GM19372 (cell line): ENCODE measurements at regions not wholly inside any gene's neighbourhood (a gene's known extent, or its start where the extent isn't known, plus 50 kb on each side); places are given as distances from the start of the nearest gene placed in this dataset.
A peak's percentile ranks its signal among the peaks of the same experiment; 100 is the strongest.
"Not testable (repeated sequence)": the region's sequence is repeated elsewhere in the genome, so short reads cannot be mapped to it uniquely, and the experiment has no call there.

Experiments
- ATAC-seq: cut with Tn5 transposase; IDR thresholded peaks from one replicate; pipeline ENCODE4 v1.9.1; 2021; ENCODE audit warnings: mild to moderate bottlenecking, low read depth, moderate library complexity; ENCODE audit not compliant: unreplicated experiment

- no peak for ATAC-seq
Measured at GRCh38 chr2:145415151-145415550, 895.2 kb upstream of the ZEB2 start.

GRCh38 chr2:145413261-145414030 lies 893.5 kb upstream of the ZEB2 start:
- no peak for ATAC-seq

- ATAC-seq = peak; percentile 26
Measured at GRCh38 chr2:145412155-145412554, 892.2 kb upstream of the ZEB2 start.

GRCh38 chr2:145411493-145411892 lies 891.6 kb upstream of the ZEB2 start:
- ATAC-seq = peak; percentile 96

- ATAC-seq = no peak
Measured at GRCh38 chr2:145410086-145410485, 890.2 kb upstream of the ZEB2 start.

GRCh38 chr2:145408980-145409379 lies 889.1 kb upstream of the ZEB2 start:
- ATAC-seq = no peak

GRCh38 chr2:145404690-145405089 lies 884.8 kb upstream of the ZEB2 start:
- ATAC-seq = no peak

- no peak for ATAC-seq
Measured at GRCh38 chr2:145402706-145403277, 882.9 kb upstream of the ZEB2 start.

- no peak for ATAC-seq
Measured at GRCh38 chr2:145399131-145399530, 879.2 kb upstream of the ZEB2 start.

GRCh38 chr2:145394181-145394580 lies 874.3 kb upstream of the ZEB2 start:
- ATAC-seq = no peak

GRCh38 chr2:145386973-145387372 lies 867.1 kb upstream of the ZEB2 start:
- ATAC-seq = no peak

GRCh38 chr2:145383961-145384360 lies 864.0 kb upstream of the ZEB2 start:
- ATAC-seq = no peak

- no peak for ATAC-seq
Measured at GRCh38 chr2:145380436-145381017, 860.6 kb upstream of the ZEB2 start.

GRCh38 chr2:145379934-145380333 lies 860.0 kb upstream of the ZEB2 start:
- ATAC-seq = no peak

GRCh38 chr2:145374165-145374564 lies 854.2 kb upstream of the ZEB2 start:
- ATAC-seq = no peak

- ATAC-seq = not testable (repeated sequence)
Measured at GRCh38 chr2:145367334-145367733, 847.4 kb upstream of the ZEB2 start.

GRCh38 chr2:145366341-145366740 lies 846.4 kb upstream of the ZEB2 start:
- ATAC-seq = no peak

- ATAC-seq = no peak
Measured at GRCh38 chr2:145360129-145360790, 840.3 kb upstream of the ZEB2 start.

- no peak for ATAC-seq
Measured at GRCh38 chr2:145359561-145359960, 839.6 kb upstream of the ZEB2 start.

- no peak for ATAC-seq
Measured at GRCh38 chr2:145356056-145356455, 836.1 kb upstream of the ZEB2 start.

- ATAC-seq = no peak
Measured at GRCh38 chr2:145352484-145352883, 832.6 kb upstream of the ZEB2 start.
